H1 (cell line): ENCODE measurements at regions not wholly inside any gene's neighbourhood (a gene's known extent, or its start where the extent isn't known, plus 50 kb on each side); places are given as distances from the start of the nearest gene placed in this dataset.

Source experiments
- CTCF ChIA-PET: fragments of 300-600 bp; sonication (Branson Sonifier 250); formaldehyde crosslinking; loops from one replicate; lab custom pipeline; 2021; ENCODE audit not compliant: partially characterized antibody; lab: Charles Lee
- POLR2A ChIA-PET: fragments of 300-600 bp; sonication (Branson Sonifier 250); formaldehyde crosslinking; loops from one replicate; lab custom pipeline; 2021; ENCODE audit warnings: inconsistent platforms; ENCODE audit not compliant: partially characterized antibody; lab: Charles Lee
- DNase-seq, 2 experiments: peaks; one replicate each; pipeline versions ENCODE4 v3.0.0 to v3.0.0-alpha.2; 2010 to 2022; ENCODE audit warnings: low spot score in 2 of 2, low read depth in 1 of 2, mixed read lengths in 1 of 2
- FAIRE-seq: peaks from 2 replicates; lab custom pipeline; 2011; peaks lifted over from hg19 to GRCh38; lab: Jason Lieb, UNC
- H2AFZ ChIP-seq: 2 replicates; pipeline ENCODE4 v1.8.1; 2012; ENCODE audit warnings: low read length, inconsistent platforms
- H2AK5ac ChIP-seq: 2 replicates; pipeline ENCODE4 v1.6.1; 2013; ENCODE audit warnings: low read depth, low read length
- H2BK120ac ChIP-seq: replicated peaks from 2 replicates; pipeline ENCODE3; 2013; ENCODE audit warnings: low read depth, low read length, inconsistent platforms
- H2BK12ac ChIP-seq: 2 replicates; pipeline ENCODE4 v1.6.1; 2013; ENCODE audit warnings: low read depth, low read length
- H2BK15ac ChIP-seq: 2 replicates; pipeline ENCODE4 v1.6.1; 2013; ENCODE audit warnings: low read length
- H2BK20ac ChIP-seq: 2 replicates; pipeline ENCODE4 v1.6.1; 2013; ENCODE audit warnings: low read length
- H2BK5ac ChIP-seq: 2 replicates; pipeline ENCODE4 v1.6.1; 2013; ENCODE audit warnings: low read depth, low read length
- H3K14ac ChIP-seq: 2 replicates; pipeline ENCODE4 v1.6.1; 2013; ENCODE audit warnings: inconsistent platforms; ENCODE audit not compliant: insufficient read length
- H3K18ac ChIP-seq: 2 replicates; pipeline ENCODE4 v1.6.1; 2013; ENCODE audit warnings: low read length; ENCODE audit errors: extremely low read depth
- H3K23ac ChIP-seq: 2 replicates; pipeline ENCODE4 v1.6.1; 2013; ENCODE audit warnings: inconsistent platforms; ENCODE audit not compliant: insufficient read length
- H3K23me2 ChIP-seq: 2 replicates; pipeline ENCODE4 v1.6.1; 2013; ENCODE audit warnings: low read depth, low read length
- H3K27ac ChIP-seq: 2 replicates; pipeline ENCODE4 v1.6.1; 2011; ENCODE audit warnings: low read depth, low read length, inconsistent platforms
- H3K27me3 ChIP-seq, 4 experiments: replicated peaks in 1 of 4; 1 replicate in 1 of 4; 2 replicates in 3 of 4; pipeline versions ENCODE4 v1.6.1 to v1.8.1; 2011 to 2013; ENCODE audit warnings: low read length in 3 of 4, mild to moderate bottlenecking in 3 of 4, inconsistent platforms in 2 of 4, mixed read lengths in 2 of 4, moderate library complexity in 1 of 4; ENCODE audit not compliant: control insufficient read depth in 3 of 4, insufficient read depth in 3 of 4; ENCODE audit errors: extremely low read depth in 1 of 4
- H3K36me3 ChIP-seq, 4 experiments: 2 replicates each; pipeline versions ENCODE4 v1.6.1 to v1.8.1; 2011 to 2013; ENCODE audit warnings: mild to moderate bottlenecking in 4 of 4, low read length in 3 of 4, moderate library complexity in 2 of 4, control low read depth in 1 of 4, inconsistent platforms in 1 of 4; ENCODE audit not compliant: insufficient read depth in 4 of 4, control insufficient read depth in 2 of 4
- H3K4ac ChIP-seq: replicated peaks from 2 replicates; pipeline ENCODE3; 2013; ENCODE audit warnings: low read length, low read depth, mixed read lengths, inconsistent platforms; ENCODE audit not compliant: insufficient read length
- H3K4me1 ChIP-seq, 4 experiments: replicated peaks in 1 of 4; 1 replicate in 1 of 4; 2 replicates in 3 of 4; pipeline versions ENCODE4 v1.6.1 to v1.8.1; 2011 to 2013; ENCODE audit warnings: low read length in 3 of 4, inconsistent platforms in 2 of 4, mixed read lengths in 1 of 4; ENCODE audit not compliant: insufficient read depth in 4 of 4, control insufficient read depth in 3 of 4
- H3K4me2 ChIP-seq, 2 experiments: 2 replicates each; pipeline versions ENCODE4 v1.6.1 to v1.8.1; 2011 to 2013; ENCODE audit warnings: low read depth in 2 of 2, low read length in 2 of 2, control low read depth in 1 of 2, inconsistent platforms in 1 of 2, mild to moderate bottlenecking in 1 of 2; ENCODE audit not compliant: insufficient read depth in 1 of 2
- H3K4me3 ChIP-seq, 4 experiments: fragments of 200-600, 300-600 bp in 1 of 4; sonication (generic), shearing (Covaris generic), sonication (Bioruptor Twin) in 1 of 4; 2 replicates each; pipeline versions ENCODE4 v1.5.1 to v1.8.1; 2011 to 2016; ENCODE audit warnings: low read length in 4 of 4, low read depth in 3 of 4, control low read depth in 2 of 4, inconsistent platforms in 2 of 4, mild to moderate bottlenecking in 2 of 4, mixed read lengths in 1 of 4, moderate library complexity in 1 of 4; ENCODE audit not compliant: insufficient read depth in 2 of 4; ENCODE audit errors: extremely low read depth in 1 of 4
- H3K56ac ChIP-seq: replicated peaks from 2 replicates; pipeline ENCODE3; 2013; ENCODE audit warnings: low read depth, mild to moderate bottlenecking, mixed read lengths, low read length, inconsistent platforms; ENCODE audit not compliant: insufficient read length
- H3K79me1 ChIP-seq: 2 replicates; pipeline ENCODE4 v1.6.1; 2013; ENCODE audit warnings: low read depth, low read length, control low read depth
- H3K79me2 ChIP-seq, 2 experiments: 2 replicates each; pipeline versions ENCODE4 v1.6.1 to v1.8.1; 2012 to 2013; ENCODE audit warnings: low read length in 2 of 2, mild to moderate bottlenecking in 2 of 2, inconsistent platforms in 1 of 2; ENCODE audit not compliant: insufficient read depth in 2 of 2, control insufficient read depth in 1 of 2
- H3K9ac ChIP-seq, 4 experiments: replicated peaks in 1 of 4; 1 replicate in 1 of 4; 2 replicates in 3 of 4; pipeline versions ENCODE4 v1.6.1 to v1.8.1; 2011 to 2013; ENCODE audit warnings: low read depth in 3 of 4, low read length in 3 of 4, control low read depth in 2 of 4, mild to moderate bottlenecking in 2 of 4, moderate library complexity in 2 of 4, inconsistent platforms in 1 of 4; ENCODE audit errors: extremely low read depth in 1 of 4
- H3K9me3 ChIP-seq, 2 experiments: 2 replicates each; pipeline versions ENCODE4 v1.6.1 to v1.8.1; 2012 to 2013; ENCODE audit warnings: mild to moderate bottlenecking in 2 of 2, moderate library complexity in 2 of 2, control low read depth in 1 of 2, inconsistent platforms in 1 of 2, low read depth in 1 of 2, low read length in 1 of 2, mixed read lengths in 1 of 2; ENCODE audit not compliant: insufficient read depth in 2 of 2
- H4K20me1 ChIP-seq, 2 experiments: replicated peaks in 1 of 2; 2 replicates each; pipeline versions ENCODE3 to v1.8.1; 2011 to 2013; ENCODE audit warnings: inconsistent platforms in 2 of 2, low read length in 2 of 2, mild to moderate bottlenecking in 1 of 2; ENCODE audit not compliant: insufficient read depth in 2 of 2, control insufficient read depth in 1 of 2
- H4K5ac ChIP-seq: 2 replicates; pipeline ENCODE4 v1.6.1; 2013; ENCODE audit warnings: low read length, low read depth, mixed read lengths, inconsistent platforms; ENCODE audit not compliant: insufficient read length
- H4K8ac ChIP-seq: 2 replicates; pipeline ENCODE4 v1.8.0; 2013; ENCODE audit warnings: mild to moderate bottlenecking, moderate library complexity, low read length, inconsistent platforms; ENCODE audit not compliant: insufficient read depth; ENCODE audit errors: extremely low read depth
- H4K91ac ChIP-seq: replicated peaks from 2 replicates; pipeline ENCODE3; 2013; ENCODE audit warnings: low read length, mixed read lengths, inconsistent platforms; ENCODE audit not compliant: insufficient read length
- ASH2L ChIP-seq: fragments of 200-600, 300-600 bp; sonication (generic); IDR thresholded peaks from one replicate; pipeline ENCODE4 v1.7.1; 2017; ENCODE audit warnings: low read length
- BCL11A ChIP-seq, 2 experiments: IDR thresholded peaks; one replicate each; pipeline ENCODE4 v1.6.1; 2011; ENCODE audit warnings: low read depth in 2 of 2, low read length in 2 of 2, mild to moderate bottlenecking in 2 of 2
- CEBPB ChIP-seq: IDR thresholded peaks from 2 replicates; pipeline ENCODE4 v1.6.1; 2012; ENCODE audit warnings: low read depth, low read length
- GTF2F1 ChIP-seq: IDR thresholded peaks from 2 replicates; pipeline ENCODE4 v1.6.1; 2012; ENCODE audit warnings: low read depth, low read length, improper control_type of control experiment, borderline replicate concordance
- MAX ChIP-seq: IDR thresholded peaks from 2 replicates; pipeline ENCODE4 v1.6.1; 2012; ENCODE audit warnings: inconsistent platforms
- NANOG ChIP-seq: IDR thresholded peaks from 2 replicates; pipeline ENCODE4 v1.6.1; 2011; ENCODE audit warnings: low read length, low read depth, mild to moderate bottlenecking, inconsistent platforms; ENCODE audit not compliant: insufficient read depth, poor library complexity, severe bottlenecking
- SRF ChIP-seq: IDR thresholded peaks from 2 replicates; pipeline ENCODE4 v1.6.1; 2011; ENCODE audit warnings: mild to moderate bottlenecking, low read depth, low read length, moderate library complexity
- WGBS, 2 experiments: shearing (Covaris generic) in 1 of 2; methylation state at CpG; one replicate each; pipeline versions ENCODE4 v1.1.6 to v1.1.7; 2013 to 2015; ENCODE audit warnings: low lambda C conversion rate in 2 of 2, mixed read lengths in 2 of 2, inconsistent platforms in 1 of 2, low coverage in 1 of 2, missing lambda C conversion rate in 1 of 2; ENCODE audit not compliant: insufficient replicate concordance in 2 of 2, insufficient coverage in 1 of 2, insufficient read length in 1 of 2; ENCODE audit errors: extremely low coverage in 1 of 2, missing lambda C conversion rate in 1 of 2; 5-methylcytosine and 5-hydroxymethylcytosine counted together

DNA sequence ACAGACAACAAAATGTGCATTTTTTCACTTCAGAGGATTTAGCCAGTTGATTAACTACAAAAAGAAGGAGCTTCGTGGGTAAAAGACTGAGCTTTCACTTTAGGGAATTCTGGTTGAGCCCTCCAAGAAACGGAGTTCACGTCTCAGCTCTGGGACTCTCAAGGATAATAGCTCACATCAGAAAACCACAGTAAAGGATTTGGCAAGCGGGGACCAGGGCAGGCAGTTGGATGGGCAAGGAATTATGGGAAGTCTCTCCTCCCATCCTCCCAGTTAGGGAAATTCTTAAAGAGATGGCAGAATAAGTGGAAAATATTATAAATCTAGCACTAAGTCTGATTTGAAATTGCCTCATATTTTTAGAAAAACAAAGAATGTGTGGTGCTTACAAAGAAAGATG lies 188.3 kb upstream of the EOMES start:
- ChIA-PET POLR2A (no interaction called here), CTCF (interaction anchor here (2.4 kb wide), 1 partner anchor 9 kb away, joined by 11 read pairs; no protein-coding TSS in a partner anchor)
- no peaks in the 10 kb centered on the region for H4K20me1 ChIP-seq
- H3K79me2 ChIP-seq = no peaks in the 10 kb centered on the region
- no peak overlapping the region for H3K27ac ChIP-seq
- no peaks in the 10 kb centered on the region for H3K27me3 ChIP-seq
- H3K4me2 ChIP-seq = no peak overlapping the region
- no peak overlapping the region for H3K4ac ChIP-seq
- no peak overlapping the region for H3K14ac ChIP-seq
- no peak overlapping the region for H3K4me3 ChIP-seq
- TF ChIP-seq NANOG (no peak), CEBPB (no peak), MAX (no peak), SRF (no peak), GTF2F1 (no peak), ASH2L (no peak), BCL11A (IDR thresholded peaks at IDR 0.05; ENCODE audit: low read depth in 2 of 2, low read length in 2 of 2) (no peak)
- no peak overlapping the region for H2AK5ac ChIP-seq
- H3K79me1 ChIP-seq = no peaks in the 10 kb centered on the region
- no peaks in the 10 kb centered on the region for H3K23me2 ChIP-seq
- no peak overlapping the region for H4K5ac ChIP-seq
- H3K9me3 ChIP-seq = no peaks in the 10 kb centered on the region
- no peak overlapping the region for H2BK120ac ChIP-seq
- no peak overlapping the region for H3K56ac ChIP-seq
- H3K9ac ChIP-seq = no peak overlapping the region
- no peaks in the 10 kb centered on the region for H3K36me3 ChIP-seq
- no peak overlapping the region for H2BK5ac ChIP-seq
- H2BK20ac ChIP-seq = no peak overlapping the region
- no peak overlapping the region; the same call in 1 of the 2 replicates for H4K8ac ChIP-seq
- peaks cover 0 to 4% (median 0%) of the 10 kb centered on the region in 4 experiments; a peak in 1 of 7 replicates for H3K4me1 ChIP-seq
- H2AFZ ChIP-seq = no peak overlapping the region
- H3K23ac ChIP-seq = no peak overlapping the region
- no peak overlapping the region for H2BK12ac ChIP-seq
- 78% methylated on average over 4 of the region's 4 CpGs; no CpG with 5 or more reads in 1 of the 2 experiments for WGBS, 2 experiments
- no peak overlapping the region for H4K91ac ChIP-seq
- H2BK15ac ChIP-seq = no peak overlapping the region
- no peak overlapping the region for H3K18ac ChIP-seq
- no peak for FAIRE-seq
- no peak for DNase-seq
